Activated naive CD4-positive, alpha-beta T cell treated with anti-CD3 and anti-CD28 coated beads, Interleukin-2, amount 50 U/mL, for 72 hours (primary cell): ENCODE measurements at regions not wholly inside any gene's neighbourhood (a gene's known extent, or its start where the extent isn't known, plus 50 kb on each side); places are given as distances from the start of the nearest gene placed in this dataset.
"Not testable (repeated sequence)": the region's sequence is repeated elsewhere in the genome, so short reads cannot be mapped to it uniquely, and the experiment has no call there.

ENCODE experiments used
- ATAC-seq, 2 donors: fragments of 150-1000 bp; cut with Tn5 transposase; 2 replicates each; pipeline ENCODE4 v1.10.0; 2021; ENCODE audit warnings: mild to moderate bottlenecking in 2 of 2, moderate library complexity in 2 of 2
- DNase-seq, 2 donors: peaks; one replicate each; pipeline ENCODE4 v3.0.0; 2021 to 2022; ENCODE audit warnings: low spot score in 2 of 2
- H3K27ac Mint-ChIP-seq, 2 donors: one replicate each; pipeline ENCODE4 v1.8.0; 2022; ENCODE audit warnings: mild to moderate bottlenecking in 2 of 2, mixed read lengths in 2 of 2
- H3K36me3 Mint-ChIP-seq, 2 donors: one replicate each; pipeline ENCODE4 v1.8.0; 2022; ENCODE audit warnings: mixed read lengths in 2 of 2
- H3K9me3 Mint-ChIP-seq, 2 donors: one replicate each; pipeline ENCODE4 v1.8.0; 2022; ENCODE audit warnings: mixed read lengths in 2 of 2

DNA sequence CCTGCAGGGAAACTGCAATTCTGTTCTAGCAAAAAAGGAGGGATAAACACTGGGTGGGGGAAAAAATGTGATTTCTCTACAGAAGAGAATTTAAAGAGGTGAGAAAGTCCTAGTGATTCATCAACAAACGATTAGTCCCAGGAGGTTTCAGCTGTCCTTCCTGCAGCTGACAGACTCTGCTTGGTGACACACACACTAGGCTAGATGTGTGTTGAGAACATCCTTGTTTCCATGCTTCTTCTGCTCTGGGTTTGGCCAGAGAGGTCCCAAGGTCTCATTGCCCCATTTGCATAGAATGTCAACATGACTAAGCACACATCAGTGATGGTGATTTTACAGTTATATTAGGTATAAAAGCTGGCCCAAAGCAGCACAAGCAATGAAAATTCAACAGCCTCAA, 258.3 kb downstream of the NFATC2 start:
- Mint-ChIP-seq H3K36me3 (no peaks in the 10 kb centered on the region), H3K27ac (no peak overlapping the region), H3K9me3 (no peaks in the 10 kb centered on the region)
- no peak for DNase-seq
- no peak for ATAC-seq

DNA sequence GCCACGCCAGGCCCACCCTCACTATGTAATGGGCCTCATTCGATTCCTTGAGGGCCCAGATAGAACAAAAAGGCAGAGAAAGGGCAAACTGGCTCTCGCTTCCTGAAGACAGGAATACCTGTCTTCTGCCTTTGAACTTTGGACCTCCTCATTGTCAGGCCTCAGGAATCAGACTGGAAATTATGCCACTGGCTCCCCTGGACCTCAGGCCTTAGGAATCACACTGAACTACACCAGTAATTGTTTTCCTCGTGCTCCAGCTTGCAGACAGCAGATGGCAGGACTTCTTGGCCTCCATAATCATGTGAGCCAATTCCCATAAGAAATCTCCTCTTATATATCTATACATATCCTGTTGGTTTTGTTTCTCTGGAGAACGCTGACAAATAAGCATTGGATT, 258.6 kb upstream of the KCNG1 start:
- Mint-ChIP-seq H3K36me3 (no peaks in the 10 kb centered on the region), H3K27ac (no peak overlapping the region), H3K9me3 (no peaks in the 10 kb centered on the region)
- ATAC-seq (no peak), DNase-seq (no peak)

DNA sequence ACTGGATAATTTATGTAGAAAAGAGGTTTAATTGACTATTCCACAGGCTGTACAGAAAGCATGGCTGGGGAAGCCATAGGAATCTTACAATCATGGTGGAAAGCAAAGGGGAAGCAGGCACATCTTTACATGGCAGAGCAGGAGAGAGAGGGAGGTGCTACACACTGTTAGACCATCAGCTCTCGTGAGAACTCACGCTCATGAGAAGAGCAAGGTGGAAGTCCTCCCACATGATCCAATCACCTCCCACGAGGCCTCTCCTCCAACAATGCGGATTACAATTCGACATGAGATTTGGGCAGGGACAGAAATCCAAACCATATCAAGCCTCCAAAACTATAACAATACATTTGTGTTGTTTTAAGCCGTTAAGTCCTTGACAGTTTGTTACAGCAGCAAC, 257.1 kb upstream of the KCNG1 start:
- no peaks in the 10 kb centered on the region for H3K9me3 Mint-ChIP-seq
- ATAC-seq: no peak
- DNase-seq: no peak
- no peak overlapping the region for H3K27ac Mint-ChIP-seq
- no peaks in the 10 kb centered on the region for H3K36me3 Mint-ChIP-seq

DNA sequence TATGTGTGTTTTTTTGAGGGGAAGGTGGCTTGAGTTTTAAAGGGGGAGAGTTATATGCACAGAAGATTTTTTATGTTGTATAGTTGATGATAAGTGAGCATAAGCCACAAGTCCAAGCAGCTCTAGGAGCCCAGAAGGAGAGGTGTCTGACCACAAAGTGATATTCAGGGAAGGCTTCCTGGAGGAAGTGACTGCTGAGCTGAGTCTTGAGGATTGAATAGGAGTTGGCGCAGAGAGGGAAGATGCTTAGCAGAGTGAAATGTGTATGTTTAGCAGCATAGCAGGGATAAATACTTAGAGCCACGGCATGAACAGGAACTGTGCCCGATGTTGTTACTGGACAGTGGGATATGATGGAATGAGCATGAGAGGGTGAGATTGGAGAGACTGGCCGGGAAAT, 255.1 kb upstream of the KCNG1 start:
- DNase-seq (no peak), ATAC-seq (no peak)
- no peak overlapping the region for H3K27ac Mint-ChIP-seq
- no peaks in the 10 kb centered on the region for H3K36me3 Mint-ChIP-seq
- no peaks in the 10 kb centered on the region for H3K9me3 Mint-ChIP-seq

DNA sequence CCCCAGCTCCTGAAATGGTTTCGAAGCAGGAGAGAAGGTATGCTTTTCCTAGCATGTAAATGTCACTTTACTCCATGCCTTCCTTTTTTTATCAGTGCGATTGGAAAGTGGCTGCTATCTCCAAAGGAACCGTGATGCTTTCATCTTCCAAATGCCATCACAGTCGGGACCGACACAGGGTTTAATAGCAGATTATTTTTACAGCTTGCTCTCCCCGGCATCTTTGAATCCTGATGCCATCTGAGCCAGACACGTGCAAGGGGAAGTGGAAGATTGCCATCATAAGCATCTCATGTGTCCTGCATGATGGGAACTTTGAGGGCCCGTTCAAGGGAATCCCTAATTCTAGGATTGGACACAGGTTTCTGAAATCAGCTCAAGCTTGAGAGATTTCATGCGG, 253.4 kb upstream of the KCNG1 start:
- H3K9me3 Mint-ChIP-seq: no peaks in the 10 kb centered on the region
- no peak for DNase-seq
- no peak overlapping the region for H3K27ac Mint-ChIP-seq
- ATAC-seq: no peak
- H3K36me3 Mint-ChIP-seq: no peaks in the 10 kb centered on the region

DNA sequence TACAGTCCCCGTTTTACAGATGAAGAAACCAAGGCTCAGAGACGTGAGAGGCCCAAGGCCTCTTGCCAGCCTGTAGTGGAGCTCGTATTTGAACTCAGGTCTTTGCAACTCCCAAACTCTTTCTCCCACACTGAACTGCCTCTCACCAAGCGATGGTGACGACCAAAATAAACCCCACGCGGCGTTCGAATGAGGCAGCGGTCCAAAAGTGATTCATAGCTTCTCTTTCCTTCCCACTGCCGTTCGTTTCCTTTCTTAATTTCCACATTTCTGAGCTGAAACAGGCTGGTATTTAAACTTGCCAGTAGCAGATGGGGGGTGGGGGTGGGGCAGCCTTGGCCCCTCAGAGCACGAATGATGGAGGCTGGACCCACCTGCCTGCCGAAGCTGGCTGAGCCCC, 252.9 kb upstream of the KCNG1 start:
- ATAC-seq (no peak), DNase-seq (no peak)
- Mint-ChIP-seq H3K27ac (no peak overlapping the region), H3K9me3 (no peaks in the 10 kb centered on the region), H3K36me3 (no peaks in the 10 kb centered on the region)

DNA sequence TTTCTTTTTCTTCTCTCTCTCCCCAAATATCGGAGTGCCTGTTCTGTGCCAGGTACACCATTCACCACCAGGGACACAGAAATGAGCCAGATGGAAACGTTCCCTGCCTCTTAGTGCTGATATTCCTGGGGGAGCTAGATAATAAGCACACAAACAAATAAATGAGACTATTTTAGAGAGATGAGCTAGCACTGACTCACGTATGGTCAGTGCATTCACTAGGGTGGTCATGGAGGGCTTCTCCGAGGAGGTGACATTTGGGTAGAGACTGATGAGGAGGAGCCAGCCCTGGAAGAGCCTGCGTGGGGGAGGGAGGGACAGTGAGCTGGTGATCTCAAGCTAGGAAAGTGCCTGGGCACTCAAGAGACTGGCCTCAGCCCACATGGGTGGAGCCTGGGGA, 252.3 kb upstream of the KCNG1 start:
- Mint-ChIP-seq H3K27ac (no peak overlapping the region), H3K36me3 (no peaks in the 10 kb centered on the region), H3K9me3 (peaks cover 0 to 5% of the 10 kb centered on the region in 2 donors)
- no peak for ATAC-seq
- DNase-seq: no peak

DNA sequence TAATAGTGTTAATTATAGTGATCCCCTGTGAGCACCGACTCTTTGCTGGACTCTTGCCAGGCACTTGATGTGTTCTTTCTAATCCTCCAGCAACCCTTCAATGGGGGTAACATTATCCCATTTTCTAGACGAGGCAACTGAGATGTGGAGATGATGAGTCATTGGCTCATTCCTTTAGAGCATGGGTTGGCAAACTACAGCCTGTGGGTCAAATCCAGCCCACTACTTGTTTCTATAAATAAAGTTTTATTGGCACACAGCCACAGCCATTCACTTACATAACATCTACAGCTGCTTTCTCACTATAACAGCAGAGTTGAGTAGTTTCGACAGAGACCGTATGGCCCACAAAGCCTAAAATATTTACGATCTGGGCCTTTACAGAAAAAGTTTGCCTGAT, 249.5 kb upstream of the KCNG1 start:
- H3K36me3 Mint-ChIP-seq: peaks cover 0 to 6% of the 10 kb centered on the region in 2 donors
- no peak for ATAC-seq

DNA sequence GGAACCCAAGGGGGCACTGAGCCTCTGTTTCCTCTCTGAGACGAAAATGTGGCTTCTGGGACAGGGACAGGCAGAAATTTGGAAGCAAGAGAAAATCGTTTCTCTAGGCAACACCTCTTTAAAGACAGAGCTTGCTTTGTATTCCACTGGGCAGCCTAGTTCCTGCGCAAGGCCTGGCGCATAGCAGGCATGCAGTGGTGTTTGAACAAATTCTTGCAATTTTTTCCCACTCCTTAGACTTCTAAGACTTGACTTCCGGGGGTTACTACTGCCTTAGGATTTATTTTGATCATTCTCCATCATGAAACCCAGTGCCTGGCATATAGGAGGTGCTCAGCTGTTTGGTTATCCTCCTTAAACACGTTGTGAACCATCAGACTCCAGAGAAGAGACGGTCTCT, 249.0 kb upstream of the KCNG1 start:
- DNase-seq: no peak
- H3K27ac Mint-ChIP-seq: no peak overlapping the region
- no peak for ATAC-seq
- H3K9me3 Mint-ChIP-seq: peaks cover 0 to 9% of the 10 kb centered on the region in 2 donors
- H3K36me3 Mint-ChIP-seq: peaks cover 0 to 6% of the 10 kb centered on the region in 2 donors

More for the DNA sequence above, 249.5 kb upstream of the KCNG1 start:
- H3K27ac Mint-ChIP-seq: no peak overlapping the region
- H3K9me3 Mint-ChIP-seq: peaks cover 0 to 9% of the 10 kb centered on the region in 2 donors
- no peak for DNase-seq

DNA sequence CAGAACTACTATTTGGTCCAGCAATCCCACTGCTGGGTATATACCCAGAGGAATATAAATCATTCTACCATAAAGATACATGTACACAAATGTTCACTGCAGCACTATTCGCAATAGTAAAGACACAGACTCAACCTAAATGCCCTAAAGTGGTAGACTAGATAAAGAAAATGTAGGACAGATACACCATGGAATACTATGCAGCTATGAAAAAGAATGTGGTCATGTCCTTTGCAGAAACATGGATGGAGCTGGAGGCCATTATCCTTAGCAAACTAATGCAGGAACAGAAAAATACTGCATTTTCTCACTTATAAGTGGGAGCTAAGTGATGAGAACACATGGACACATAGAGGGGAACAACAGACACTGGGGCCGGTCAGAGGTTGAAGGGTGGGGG, 248.4 kb upstream of the KCNG1 start:
- ATAC-seq, H3K9me3 Mint-ChIP-seq, DNase-seq, H3K36me3 Mint-ChIP-seq, H3K27ac Mint-ChIP-seq: not testable (repeated sequence)

DNA sequence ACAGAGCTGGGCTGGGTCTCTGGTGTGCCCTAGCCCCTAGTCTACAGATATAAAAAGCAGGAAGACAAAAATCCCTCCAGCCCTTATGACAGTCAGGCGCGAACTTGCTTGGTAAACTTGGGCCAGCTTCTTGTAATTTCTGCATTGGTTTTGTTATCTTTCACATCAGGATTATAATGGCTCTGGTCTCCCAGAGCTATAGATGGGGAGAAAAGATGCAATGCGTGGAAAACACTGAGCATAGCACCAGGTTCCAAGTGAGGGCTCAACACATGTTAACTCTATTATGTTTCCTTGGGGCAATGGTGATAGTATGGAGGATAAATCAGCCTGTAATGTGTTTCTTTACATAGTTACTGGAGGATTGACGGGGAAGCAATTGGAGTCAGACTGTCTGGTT, 246.8 kb upstream of the KCNG1 start:
- no peak for ATAC-seq
- peaks cover 3 to 9% of the 10 kb centered on the region in 2 donors for H3K9me3 Mint-ChIP-seq
- DNase-seq: no peak
- no peak overlapping the region for H3K27ac Mint-ChIP-seq
- H3K36me3 Mint-ChIP-seq: peaks cover 0 to 6% of the 10 kb centered on the region in 2 donors

DNA sequence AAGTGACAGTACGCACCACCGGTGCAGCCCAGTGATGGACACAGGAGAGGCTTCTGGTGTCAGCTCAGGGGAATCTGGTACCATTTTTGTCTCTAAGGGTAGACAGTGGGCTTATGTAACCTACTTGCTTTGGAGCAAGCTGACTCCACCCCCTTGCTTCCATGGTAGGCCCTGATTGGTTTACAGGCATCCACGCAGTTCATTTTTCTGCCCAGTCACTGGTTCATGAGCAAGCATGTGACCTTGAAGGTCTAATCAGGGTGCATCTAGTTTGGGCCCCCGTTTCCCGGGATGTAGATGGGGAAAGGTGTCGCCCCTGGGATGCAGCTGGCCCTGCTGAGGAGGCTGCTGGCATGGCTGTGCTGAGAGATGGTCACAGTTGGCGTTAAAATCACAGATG, 244.8 kb upstream of the KCNG1 start:
- peaks cover 0 to 6% of the 10 kb centered on the region in 2 donors for H3K36me3 Mint-ChIP-seq
- no peak overlapping the region for H3K27ac Mint-ChIP-seq
- no peak for ATAC-seq
- no peak for DNase-seq
- peaks cover 7 to 9% of the 10 kb centered on the region in 2 donors for H3K9me3 Mint-ChIP-seq

DNA sequence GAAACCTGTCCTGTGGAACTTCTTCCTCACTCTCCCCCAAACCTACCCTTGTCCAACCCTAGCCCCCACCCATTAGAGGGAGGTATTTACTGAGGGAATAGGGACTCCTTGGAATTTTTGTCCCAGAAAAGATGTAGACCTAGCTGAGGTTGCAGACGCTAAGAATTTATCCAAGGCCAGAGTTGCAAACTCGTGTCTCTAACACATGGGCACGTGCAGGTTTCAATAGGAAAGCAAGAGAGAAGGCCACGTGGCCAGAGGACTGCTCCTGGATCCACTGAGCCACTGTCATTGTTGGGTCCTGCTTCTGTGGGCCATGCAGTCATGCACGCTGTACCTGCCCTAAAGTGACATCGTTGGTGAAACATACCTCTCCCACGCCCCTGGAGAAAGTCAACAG, 243.4 kb upstream of the KCNG1 start:
- DNase-seq (no peak), ATAC-seq (no peak)
- H3K27ac Mint-ChIP-seq: no peak overlapping the region
- H3K36me3 Mint-ChIP-seq: peaks cover 0 to 6% of the 10 kb centered on the region in 2 donors
- H3K9me3 Mint-ChIP-seq: peaks cover 7 to 9% of the 10 kb centered on the region in 2 donors

DNA sequence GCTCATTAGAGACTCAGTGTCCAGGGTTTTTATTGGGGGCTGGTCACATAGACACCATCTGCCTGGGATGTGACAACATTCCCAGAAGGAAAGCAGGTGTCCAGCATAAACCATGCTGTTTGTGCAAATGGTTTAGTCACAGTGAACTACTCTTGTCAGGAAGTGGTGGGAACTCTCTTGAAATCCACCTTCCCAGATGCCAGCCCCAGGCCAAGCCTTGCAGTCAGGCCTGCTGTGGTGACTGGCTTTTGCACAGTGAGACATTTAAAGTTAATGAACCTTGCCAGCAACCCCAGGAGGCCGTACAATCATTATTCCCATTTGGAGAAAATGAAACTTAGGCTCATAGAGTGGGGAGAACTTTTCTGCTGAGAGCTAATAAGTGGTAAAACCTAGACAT, 242.5 kb upstream of the KCNG1 start:
- no peak for ATAC-seq
- peaks cover 0 to 6% of the 10 kb centered on the region in 2 donors for H3K36me3 Mint-ChIP-seq
- peaks cover 6 to 7% of the 10 kb centered on the region in 2 donors for H3K9me3 Mint-ChIP-seq
- H3K27ac Mint-ChIP-seq: no peak overlapping the region
- no peak for DNase-seq

DNA sequence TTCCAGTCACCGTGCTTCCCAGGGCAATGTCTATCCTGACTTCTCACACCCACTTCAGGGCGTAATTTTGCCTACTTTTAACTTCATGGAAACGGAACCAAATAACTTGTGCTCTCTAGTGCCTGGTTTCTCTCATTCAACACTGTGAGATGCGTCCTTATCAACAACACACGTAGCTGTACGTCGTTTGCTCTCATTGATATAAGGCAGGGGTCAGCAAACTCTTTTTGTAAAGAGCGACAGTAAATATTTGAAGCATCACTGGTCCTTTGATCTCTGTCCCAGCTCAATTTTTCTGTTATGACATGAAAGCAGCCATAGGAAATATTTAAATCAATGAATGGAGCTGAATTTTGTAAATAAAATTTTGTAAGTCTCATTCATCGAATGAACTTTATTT, 239.3 kb upstream of the KCNG1 start:
- no peak for DNase-seq

DNA sequence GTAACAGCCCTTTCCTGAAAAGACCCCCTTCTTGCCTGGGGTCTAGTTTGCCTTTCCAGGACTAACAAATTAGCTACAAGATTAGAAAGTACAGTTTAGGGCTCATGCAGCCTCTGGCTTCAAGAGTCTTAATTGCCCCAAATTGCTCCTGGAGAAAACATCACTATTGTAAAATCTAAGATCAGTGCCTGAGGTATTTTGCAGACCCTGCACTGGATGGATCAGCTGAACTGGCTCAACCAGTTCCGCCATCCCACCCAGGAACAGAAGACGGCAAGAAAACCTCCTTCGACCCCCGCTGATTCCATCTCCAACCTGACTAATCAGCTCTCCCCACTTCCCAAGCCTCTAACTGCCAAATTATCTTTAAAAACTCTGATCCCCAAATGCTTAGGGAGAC, 236.5 kb upstream of the KCNG1 start:
- Mint-ChIP-seq H3K9me3 (peaks cover 0 to 2% of the 10 kb centered on the region in 2 donors), H3K27ac (no peak overlapping the region), H3K36me3 (no peaks in the 10 kb centered on the region)
- DNase-seq: no peak
- no peak for ATAC-seq

More for the DNA sequence above, 239.3 kb upstream of the KCNG1 start:
- no peak for ATAC-seq
- H3K27ac Mint-ChIP-seq: no peak overlapping the region
- H3K36me3 Mint-ChIP-seq: no peaks in the 10 kb centered on the region
- peaks cover 0 to 7% of the 10 kb centered on the region in 2 donors for H3K9me3 Mint-ChIP-seq

DNA sequence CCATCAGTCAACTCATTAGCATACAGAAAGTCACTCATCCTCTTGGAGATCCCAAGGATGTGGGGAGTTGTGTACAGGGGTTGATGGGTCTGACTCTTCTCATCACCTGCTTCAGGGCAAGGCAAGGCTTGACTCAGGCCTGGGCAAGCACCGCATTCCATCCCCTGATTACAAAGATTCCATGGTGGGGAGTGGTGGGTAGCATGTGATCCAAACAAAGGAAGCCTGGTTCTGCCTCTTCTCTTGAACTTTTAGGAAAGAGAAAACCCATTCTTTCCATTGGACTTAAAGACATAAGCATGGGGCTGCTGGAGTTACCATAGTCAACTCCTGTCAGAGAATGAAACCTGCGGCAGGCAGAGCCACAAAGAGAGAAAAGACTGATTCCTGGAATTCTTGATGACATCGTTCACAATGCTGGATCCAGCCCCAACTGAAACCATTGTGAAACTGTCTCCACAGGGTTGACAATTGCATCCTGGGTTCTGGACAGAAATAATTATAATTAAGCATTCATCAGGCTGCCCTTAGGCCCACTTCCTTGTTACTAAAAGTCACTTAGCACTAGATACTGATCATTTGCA, 235.8 kb upstream of the KCNG1 start:
- ATAC-seq (no peak), DNase-seq (no peak)
- Mint-ChIP-seq H3K27ac (no peak overlapping the region), H3K9me3 (no peaks in the 10 kb centered on the region), H3K36me3 (no peaks in the 10 kb centered on the region)

DNA sequence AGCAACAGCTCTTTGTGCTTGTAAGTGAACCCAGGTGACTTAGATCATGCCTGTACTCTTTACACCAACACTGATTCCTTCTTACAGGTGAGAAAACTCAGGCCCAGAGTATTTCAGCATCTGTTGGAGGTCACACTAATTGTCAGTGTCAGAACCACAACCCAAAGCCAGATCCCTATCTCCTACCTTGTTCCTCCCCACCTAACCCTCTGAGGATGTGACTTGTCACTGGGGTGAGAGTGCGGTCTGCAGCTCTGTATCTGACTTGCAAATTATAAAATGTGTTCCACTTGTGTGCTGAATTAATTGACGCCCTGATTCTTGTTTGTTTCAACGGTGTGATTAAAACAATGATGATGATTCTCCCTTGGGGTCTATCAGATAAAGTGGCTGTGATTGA, 232.5 kb upstream of the KCNG1 start:
- ATAC-seq (no peak), DNase-seq (no peak)
- H3K36me3 Mint-ChIP-seq: no peaks in the 10 kb centered on the region
- H3K9me3 Mint-ChIP-seq: peaks cover 0 to 4% of the 10 kb centered on the region in 2 donors
- no peak overlapping the region for H3K27ac Mint-ChIP-seq

DNA sequence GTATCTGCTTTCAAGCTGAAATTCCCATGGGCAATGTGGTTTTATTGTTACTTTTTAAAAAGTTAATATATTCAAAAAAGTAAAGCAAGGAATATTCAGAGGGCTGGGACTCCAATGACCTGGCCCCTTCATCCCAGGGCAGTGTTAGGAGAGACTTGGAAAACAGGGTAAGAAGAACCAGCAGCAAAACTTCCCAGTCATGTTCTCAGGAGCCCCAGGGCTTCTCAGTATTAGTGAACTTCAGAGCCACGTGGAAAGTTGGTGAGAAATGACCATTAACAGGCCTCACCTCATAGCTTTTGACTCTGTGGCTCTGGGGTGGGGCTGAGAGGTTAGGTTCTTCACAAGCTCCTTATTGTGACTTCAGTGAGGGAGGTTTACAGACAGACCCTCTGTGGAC, 230.4 kb upstream of the KCNG1 start:
- DNase-seq (no peak), ATAC-seq (no peak)
- peaks cover 0 to 4% of the 10 kb centered on the region in 2 donors for H3K9me3 Mint-ChIP-seq

More for the DNA sequence above, 230.4 kb upstream of the KCNG1 start:
- H3K36me3 Mint-ChIP-seq: no peaks in the 10 kb centered on the region
- H3K27ac Mint-ChIP-seq: no peak overlapping the region
